ENCODE measurements at regions not wholly inside any gene's neighbourhood (a gene's known extent, or its start where the extent isn't known, plus 50 kb on each side); places are given as distances from the start of the nearest gene placed in this dataset.

DNA sequence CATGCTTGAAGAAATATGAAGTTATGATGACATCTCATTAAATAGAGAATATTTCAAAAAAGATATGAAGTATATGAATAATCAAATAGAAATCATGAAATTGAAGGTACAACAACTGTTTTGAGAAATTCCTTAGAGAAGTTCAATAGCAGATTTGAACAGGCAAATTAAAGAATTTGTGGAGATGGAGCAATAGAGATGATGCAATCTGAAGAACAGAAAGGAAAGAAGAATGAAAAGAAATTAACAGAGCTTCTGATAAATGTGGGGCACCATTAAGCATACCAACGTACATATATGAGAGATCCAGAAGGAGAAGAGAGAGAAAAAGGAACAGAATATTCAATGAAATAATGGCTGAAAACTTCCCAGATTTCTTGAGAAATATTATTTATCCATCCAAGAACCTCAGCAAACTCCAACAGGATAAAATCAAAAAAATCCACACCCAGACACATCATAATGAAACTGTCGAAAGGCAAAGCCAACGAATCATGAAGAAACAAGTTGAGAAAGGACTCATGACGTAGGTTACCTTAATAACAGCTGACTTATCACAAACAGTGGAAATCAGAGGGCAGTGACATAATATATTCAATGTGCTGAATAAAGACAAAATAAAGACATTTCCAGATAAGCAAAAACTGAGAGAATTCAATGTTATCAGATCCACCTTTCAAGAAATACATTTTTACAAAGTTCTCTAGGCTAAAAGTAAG is 297.2 kb upstream of the TARS1 start:
- WGBS, 3 donors: 89 to 95% (median 92%) methylated on average over 4 of the region's 4 CpGs

DNA sequence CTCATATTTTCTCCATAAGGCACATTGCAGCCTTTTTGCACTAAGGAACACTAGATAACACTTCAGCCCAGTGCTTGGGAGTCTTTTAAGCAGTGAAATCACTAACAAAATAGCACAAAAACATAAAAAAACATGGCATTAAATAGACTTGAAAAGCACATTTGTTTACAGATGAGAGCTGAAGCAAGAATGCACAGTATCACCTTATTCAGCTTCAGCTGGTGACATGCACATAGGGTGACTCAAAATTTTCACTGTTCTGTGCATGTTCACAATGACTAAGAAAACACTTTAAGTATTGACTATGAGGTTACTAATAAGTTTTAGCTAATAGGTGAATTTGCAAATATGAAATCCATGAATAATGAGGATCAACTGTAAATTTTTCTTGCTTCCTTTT is 293.9 kb upstream of the TARS1 start:
- H3K4me1 ChIP-seq: no peaks in the 10 kb centered on the region
- no peaks in the 10 kb centered on the region for H3K27me3 ChIP-seq (ENCODE audit: insufficient read depth in 3 of 3, low read length in 2 of 3)
- ATAC-seq: no peak
- H3K4me3 ChIP-seq: no peak overlapping the region
- no peaks in the 10 kb centered on the region for H3K36me3 ChIP-seq (ENCODE audit: insufficient read depth in 1 of 2, low read depth in 1 of 2)
- H3K27ac ChIP-seq: no peak overlapping the region
- TF ChIP-seq, protein P1, sequence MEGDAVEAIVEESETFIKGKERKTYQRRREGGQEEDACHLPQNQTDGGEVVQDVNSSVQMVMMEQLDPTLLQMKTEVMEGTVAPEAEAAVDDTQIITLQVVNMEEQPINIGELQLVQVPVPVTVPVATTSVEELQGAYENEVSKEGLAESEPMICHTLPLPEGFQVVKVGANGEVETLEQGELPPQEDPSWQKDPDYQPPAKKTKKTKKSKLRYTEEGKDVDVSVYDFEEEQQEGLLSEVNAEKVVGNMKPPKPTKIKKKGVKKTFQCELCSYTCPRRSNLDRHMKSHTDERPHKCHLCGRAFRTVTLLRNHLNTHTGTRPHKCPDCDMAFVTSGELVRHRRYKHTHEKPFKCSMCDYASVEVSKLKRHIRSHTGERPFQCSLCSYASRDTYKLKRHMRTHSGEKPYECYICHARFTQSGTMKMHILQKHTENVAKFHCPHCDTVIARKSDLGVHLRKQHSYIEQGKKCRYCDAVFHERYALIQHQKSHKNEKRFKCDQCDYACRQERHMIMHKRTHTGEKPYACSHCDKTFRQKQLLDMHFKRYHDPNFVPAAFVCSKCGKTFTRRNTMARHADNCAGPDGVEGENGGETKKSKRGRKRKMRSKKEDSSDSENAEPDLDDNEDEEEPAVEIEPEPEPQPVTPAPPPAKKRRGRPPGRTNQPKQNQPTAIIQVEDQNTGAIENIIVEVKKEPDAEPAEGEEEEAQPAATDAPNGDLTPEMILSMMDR (IDR thresholded peaks at IDR 0.05): no peak
- intact Hi-C loops (cut with DNase I): no loop called here
- DNase-seq: no peak
- no peaks in the 10 kb centered on the region for H3K9me3 ChIP-seq

More for the DNA sequence above, 297.2 kb upstream of the TARS1 start:
- intact Hi-C loops (cut with DNase I): no loop called here
- ATAC-seq (no peak), DNase-seq (no peak)
- TF ChIP-seq, protein P1 (IDR thresholded peaks at IDR 0.05): no peak
- H3K4me1 ChIP-seq: no peaks in the 10 kb centered on the region
- H3K4me3 ChIP-seq: no peak overlapping the region
- no peaks in the 10 kb centered on the region for H3K36me3 ChIP-seq (ENCODE audit: insufficient read depth in 1 of 2, low read depth in 1 of 2)
- H3K27ac ChIP-seq: no peak overlapping the region
- no peaks in the 10 kb centered on the region for H3K27me3 ChIP-seq (ENCODE audit: insufficient read depth in 3 of 3, low read length in 2 of 3)
- H3K9me3 ChIP-seq: no peaks in the 10 kb centered on the region

DNA sequence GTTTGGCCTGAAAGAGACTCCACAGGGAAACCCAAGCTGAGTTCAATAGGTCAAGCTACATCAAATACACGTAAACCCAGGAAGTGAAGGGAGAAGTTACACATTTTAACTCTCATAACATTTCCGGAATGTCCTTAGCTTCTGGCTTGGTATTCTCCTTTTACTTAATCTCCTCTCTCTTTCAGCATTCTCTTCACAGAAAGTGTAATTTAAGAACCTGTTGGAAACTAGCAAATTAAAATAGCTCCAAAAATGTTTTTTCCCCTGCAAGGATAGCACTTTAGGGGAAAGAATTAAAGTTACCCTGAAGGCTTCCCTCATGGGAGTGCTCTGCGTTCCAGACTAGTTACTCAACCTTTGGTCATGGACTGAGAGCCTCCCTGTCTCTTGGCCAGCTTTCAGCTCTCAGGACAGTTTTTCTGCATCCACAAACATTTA is 292.7 kb upstream of the TARS1 start:
- H3K4me1 ChIP-seq: no peaks in the 10 kb centered on the region
- DNase-seq (peak; percentile 49 to 66), ATAC-seq (peak in 3 of 4 donors; percentile 57 to 73 (median 63))
- WGBS, 3 donors: 30 to 41% (median 35%) methylated on average over 3 of the region's 3 CpGs
- H3K27ac ChIP-seq: no peak overlapping the region
- TF ChIP-seq, protein P1 (IDR thresholded peaks at IDR 0.05): no peak
- H3K9me3 ChIP-seq: no peaks in the 10 kb centered on the region
- no peak overlapping the region for H3K4me3 ChIP-seq
- no peaks in the 10 kb centered on the region for H3K27me3 ChIP-seq (ENCODE audit: insufficient read depth in 3 of 3, low read length in 2 of 3)
- no peaks in the 10 kb centered on the region for H3K36me3 ChIP-seq (ENCODE audit: insufficient read depth in 1 of 2, low read depth in 1 of 2)
- intact Hi-C loops (cut with DNase I): no loop called here

DNA sequence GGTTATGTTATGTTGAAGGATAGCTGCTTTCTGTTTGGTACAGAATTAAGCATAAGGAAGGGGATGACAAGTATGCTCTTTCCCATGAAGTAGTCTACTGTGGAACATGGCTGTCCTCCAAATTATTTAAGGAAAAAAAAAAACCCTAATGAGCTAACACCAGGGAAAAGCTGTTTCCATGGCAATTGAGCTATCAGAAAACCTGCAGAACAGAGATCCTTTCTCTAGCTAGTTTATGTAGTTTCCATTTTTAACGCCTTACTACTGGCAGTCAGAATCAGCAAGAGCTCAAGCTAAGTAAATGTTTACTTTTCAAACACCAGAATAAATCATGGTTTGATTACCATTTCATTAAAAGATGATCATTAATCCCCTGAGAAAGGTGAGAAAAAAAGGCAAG is 287.4 kb upstream of the TARS1 start:
- no peaks in the 10 kb centered on the region for H3K9me3 ChIP-seq
- H3K4me3 ChIP-seq: no peak overlapping the region
- no peak overlapping the region for H3K27ac ChIP-seq
- ATAC-seq: no peak
- no peaks in the 10 kb centered on the region for H3K4me1 ChIP-seq
- TF ChIP-seq, protein P1 (IDR thresholded peaks at IDR 0.05): no peak
- intact Hi-C loops (cut with DNase I): no loop called here
- no peak for DNase-seq
- 31 to 39% (median 33%) methylated on average over 1 of the region's 1 CpG for WGBS, 3 donors
- H3K36me3 ChIP-seq (ENCODE audit: insufficient read depth in 1 of 2, low read depth in 1 of 2): no peaks in the 10 kb centered on the region
- H3K27me3 ChIP-seq (ENCODE audit: insufficient read depth in 3 of 3, low read length in 2 of 3): no peaks in the 10 kb centered on the region

DNA sequence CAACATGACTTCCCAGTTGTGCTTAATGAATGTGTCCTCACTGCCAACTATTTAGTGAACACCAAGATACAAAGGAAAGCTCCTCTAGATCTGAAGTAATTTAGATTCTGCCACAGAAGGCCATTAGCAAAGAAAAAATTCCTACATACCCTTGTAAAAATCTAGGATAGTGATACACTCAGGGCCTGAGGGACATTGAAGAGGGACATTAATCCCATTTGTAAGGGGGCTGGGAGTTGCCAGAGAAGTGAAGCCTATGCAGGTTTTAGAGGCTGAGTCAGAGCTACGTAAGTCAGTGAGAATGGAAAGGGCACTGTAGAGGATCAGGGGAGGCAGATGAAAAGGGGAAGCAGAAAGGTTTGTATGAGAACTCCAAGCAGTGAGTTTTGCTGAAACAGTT is 286.9 kb upstream of the TARS1 start:
- ATAC-seq: no peak
- DNase-seq: no peak
- no peak overlapping the region for H3K27ac ChIP-seq
- 78 to 92% (median 83%) methylated on average over 1 of the region's 1 CpG for WGBS, 3 donors
- intact Hi-C loops (cut with DNase I): no loop called here
- H3K36me3 ChIP-seq (ENCODE audit: insufficient read depth in 1 of 2, low read depth in 1 of 2): no peaks in the 10 kb centered on the region
- H3K9me3 ChIP-seq: no peaks in the 10 kb centered on the region
- no peaks in the 10 kb centered on the region for H3K27me3 ChIP-seq (ENCODE audit: insufficient read depth in 3 of 3, low read length in 2 of 3)
- no peak overlapping the region for H3K4me3 ChIP-seq
- TF ChIP-seq, protein P1 (IDR thresholded peaks at IDR 0.05): no peak
- no peaks in the 10 kb centered on the region for H3K4me1 ChIP-seq
